Hepatic stellate cell (primary cell): ENCODE measurements at regions not wholly inside any gene's neighbourhood (a gene's known extent, or its start where the extent isn't known, plus 50 kb on each side); places are given as distances from the start of the nearest gene placed in this dataset.

Source experiments
- DNase-seq: peaks from one replicate; pipeline ENCODE4 v3.0.0; 2011; ENCODE audit warnings: low spot score

DNA sequence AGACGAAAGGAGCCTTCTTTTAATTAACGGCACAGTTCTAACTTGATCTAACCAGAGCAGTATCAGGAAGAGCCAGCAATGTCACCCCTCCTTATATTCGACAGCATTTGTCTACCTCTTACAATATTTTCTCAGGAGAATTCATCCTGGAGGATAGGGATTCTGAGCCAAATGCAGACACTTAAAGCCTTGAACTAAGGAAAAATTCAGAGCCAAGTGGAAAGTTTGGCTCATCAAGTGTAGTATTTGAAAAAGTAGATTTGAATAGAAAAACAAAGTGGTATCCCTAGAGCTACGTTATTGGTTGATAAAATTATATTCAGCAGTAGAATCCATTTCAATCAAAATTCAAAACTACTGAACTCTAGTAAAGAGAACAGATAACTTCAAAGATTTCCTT is 732.0 kb upstream of the ADGRL2 start:
- DNase-seq, result no peak

GRCh38 chr1:81053826-81054225 is 746.9 kb upstream of the ADGRL2 start:
- DNase-seq, result no peak

GRCh38 chr1:81052162-81052561 is 748.6 kb upstream of the ADGRL2 start:
- no peak for DNase-seq

- DNase-seq, result no peak
Measured at GRCh38 chr1:81050390-81050789, 750.3 kb upstream of the ADGRL2 start.

- no peak for DNase-seq
Measured at GRCh38 chr1:81044708-81045107, 756.0 kb upstream of the ADGRL2 start.

DNA sequence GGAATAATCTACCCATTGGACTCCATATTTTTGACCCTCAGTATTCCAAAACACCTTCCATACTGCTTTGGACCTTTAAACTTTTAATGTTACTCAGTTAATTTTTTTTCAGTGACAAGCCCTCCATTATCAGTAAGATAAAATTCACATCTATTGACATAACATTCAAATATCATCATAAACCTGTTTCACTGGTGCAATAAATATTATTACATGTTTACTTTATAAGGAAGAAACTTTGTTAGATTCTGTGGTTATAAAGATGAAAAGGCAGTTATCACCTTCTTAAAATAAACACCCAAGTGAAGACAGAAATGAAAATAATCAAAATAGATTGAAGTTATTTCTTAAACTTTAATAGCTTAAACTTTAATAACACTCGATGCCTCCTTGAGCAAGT is 758.5 kb upstream of the ADGRL2 start:
- DNase-seq, result no peak

- no peak for DNase-seq
Measured at GRCh38 chr1:81034291-81034690, 766.4 kb upstream of the ADGRL2 start.

DNA sequence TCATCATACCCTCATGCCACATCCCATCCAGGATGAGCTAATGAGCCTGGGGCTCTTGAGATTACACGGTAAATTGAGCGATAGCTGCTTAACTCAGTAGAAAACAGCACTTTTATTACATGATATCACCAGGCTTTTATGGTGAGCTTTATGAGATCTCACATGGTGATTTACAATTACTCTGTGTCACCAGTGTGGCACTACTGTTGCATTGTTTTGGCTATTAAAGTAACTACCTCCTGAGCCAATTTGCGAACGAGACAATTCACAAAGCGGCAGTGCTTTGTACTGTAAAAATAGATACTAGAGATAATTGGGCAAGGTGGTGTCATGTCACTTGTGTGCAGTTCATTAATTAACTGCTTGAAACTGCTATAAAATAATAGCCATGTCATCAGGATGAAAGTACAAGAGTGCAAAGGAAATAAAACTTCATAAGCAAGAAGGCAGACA is 767.7 kb upstream of the ADGRL2 start:
- DNase-seq, result no peak

DNA sequence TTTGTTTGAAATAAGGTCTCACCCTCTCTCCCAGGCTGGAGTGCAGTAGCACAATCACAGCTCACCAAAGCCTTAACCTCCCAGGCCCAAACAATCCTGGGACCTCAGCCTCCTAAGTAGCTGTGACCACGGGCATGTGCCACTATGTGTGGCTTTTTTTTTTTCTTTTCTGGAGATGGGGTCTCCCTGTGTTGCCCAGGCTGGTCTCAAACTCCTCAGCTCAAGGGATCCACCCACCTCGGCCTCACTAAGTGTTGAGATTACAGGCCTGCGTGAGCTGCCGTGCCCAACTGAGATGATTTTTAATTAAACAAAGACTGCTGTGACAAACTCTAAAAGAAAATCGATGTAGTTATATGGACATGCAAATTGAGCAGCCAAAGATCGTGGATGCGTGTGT is 768.4 kb upstream of the ADGRL2 start:
- no peak for DNase-seq

DNA sequence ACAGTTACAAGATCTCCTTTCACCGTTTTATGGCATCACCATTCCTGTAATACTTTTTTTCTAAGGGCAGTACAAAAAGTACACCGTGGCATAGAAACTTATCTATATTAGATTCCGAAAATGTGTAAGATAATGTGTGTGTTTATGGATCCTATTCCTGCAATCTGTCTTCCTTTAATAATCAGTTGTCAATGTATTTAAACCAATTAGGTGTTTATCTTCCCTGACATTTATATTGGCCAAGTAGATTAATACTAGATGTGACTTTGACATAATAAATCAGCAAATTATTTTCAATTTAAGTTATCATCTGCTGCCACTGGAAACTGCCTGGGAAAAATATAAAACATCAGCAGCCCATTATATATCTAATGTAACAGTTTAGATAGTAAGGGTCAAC is 770.3 kb upstream of the ADGRL2 start:
- no peak for DNase-seq

DNA sequence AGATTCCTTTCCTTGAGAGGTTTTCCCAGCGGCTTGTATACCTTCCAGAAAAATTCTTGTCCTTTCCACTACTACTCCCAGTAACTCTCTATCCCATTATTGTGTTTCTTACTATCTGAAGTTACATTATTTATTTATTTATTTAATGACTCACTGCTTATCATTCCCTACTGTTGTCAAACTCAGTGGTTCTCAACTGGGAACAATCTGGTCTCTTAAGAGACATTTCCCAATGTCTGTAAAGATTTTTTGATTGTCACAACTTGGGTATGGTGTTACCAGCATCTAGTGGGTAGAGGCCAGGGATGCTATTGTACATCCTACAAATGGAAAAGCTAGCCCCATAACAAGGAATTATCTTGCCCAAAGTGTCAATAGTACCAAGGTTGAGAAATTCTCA is 771.5 kb upstream of the ADGRL2 start:
- DNase-seq, result no peak

DNA sequence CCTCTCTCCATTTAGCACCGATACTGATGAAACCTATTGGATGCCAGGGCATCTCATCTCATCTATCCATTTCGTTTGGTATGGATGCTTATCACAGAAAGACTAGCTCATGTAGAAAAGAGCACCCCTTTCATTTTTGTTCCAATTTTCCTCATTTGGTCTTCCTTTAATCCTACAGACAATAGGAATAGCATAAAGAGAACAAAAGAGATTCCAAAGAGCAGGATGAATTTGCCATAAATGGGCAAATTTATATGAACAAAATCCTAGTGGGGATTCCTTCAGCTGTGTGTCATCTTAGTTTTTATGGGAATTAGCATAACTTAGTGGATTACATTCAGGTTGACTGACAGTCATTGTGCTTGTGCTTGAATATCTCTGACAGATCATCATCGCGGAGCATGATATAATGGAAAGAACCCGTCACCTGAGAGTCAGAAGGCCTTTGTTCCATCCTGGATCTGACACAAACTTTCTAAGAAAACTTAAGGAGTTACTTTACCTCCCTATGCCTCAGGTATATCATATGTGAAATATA is 777.5 kb upstream of the ADGRL2 start:
- DNase-seq, result no peak

GRCh38 chr1:81021134-81021533 is 779.6 kb upstream of the ADGRL2 start:
- DNase-seq, result no peak

- DNase-seq, result no peak
Measured at GRCh38 chr1:81020506-81020905, 780.2 kb upstream of the ADGRL2 start.

DNA sequence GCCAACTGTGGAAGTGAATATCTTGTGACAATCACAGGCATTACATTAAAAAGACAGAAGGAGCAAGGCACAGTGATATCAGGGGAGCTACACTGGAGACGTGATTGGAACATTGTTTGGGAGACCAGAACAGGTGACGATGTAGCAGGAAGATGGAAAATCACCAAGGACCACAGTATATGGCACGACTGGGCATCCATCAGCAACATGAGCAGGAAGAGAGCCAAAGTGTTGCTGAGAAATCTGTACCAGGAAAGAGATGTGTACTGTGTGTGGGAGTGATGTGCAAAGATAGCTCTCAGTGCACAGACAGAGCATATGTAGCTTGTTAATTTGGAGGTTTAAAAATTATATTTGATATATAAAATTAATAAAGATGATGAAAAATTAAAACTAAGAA is 790.6 kb upstream of the ADGRL2 start:
- no peak for DNase-seq

GRCh38 chr1:81008293-81008692 is 792.4 kb upstream of the ADGRL2 start:
- no peak for DNase-seq

DNA sequence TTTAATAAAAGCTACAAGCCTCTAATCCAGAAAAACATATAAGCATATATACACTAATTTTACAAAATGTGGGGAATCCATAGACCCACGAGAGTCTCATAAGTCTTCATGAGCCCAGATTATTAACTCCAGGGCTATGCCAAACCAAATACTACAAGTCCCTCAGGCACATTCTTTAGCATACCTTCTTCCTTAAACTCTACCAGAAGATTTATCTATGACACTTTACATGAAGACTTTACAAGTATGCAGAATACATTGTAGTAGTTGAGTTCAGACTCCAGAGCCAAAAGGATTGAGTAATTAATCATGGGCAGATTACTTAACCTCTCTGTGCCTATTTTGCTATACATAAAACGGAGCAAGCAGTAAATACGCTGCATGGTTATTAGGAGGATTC is 793.7 kb upstream of the ADGRL2 start:
- DNase-seq, result no peak

DNA sequence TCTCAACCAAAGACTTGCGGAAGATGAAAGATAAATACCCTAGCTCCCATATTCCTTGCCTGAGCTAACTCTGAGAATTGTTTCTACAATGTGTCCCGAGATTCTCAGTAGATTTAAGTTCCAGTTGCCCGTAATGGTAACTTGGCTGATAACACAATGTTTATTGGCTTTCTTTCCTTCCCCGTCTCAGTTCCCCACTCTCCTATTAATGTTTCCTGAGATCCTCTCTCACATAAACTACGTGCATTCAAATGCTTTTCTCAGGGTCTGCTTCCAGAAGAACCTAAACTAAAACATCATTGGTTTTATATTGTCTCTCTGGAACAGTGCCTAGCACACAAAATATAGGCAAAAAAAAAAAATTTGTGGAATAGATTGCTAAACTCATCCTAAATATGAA is 794.2 kb upstream of the ADGRL2 start:
- DNase-seq, result no peak

GRCh38 chr1:81004011-81004410 is 796.7 kb upstream of the ADGRL2 start:
- no peak for DNase-seq

- DNase-seq, result no peak
Measured at GRCh38 chr1:80994934-80995333, 805.8 kb upstream of the ADGRL2 start.

GRCh38 chr1:80994038-80994437 is 806.7 kb upstream of the ADGRL2 start:
- no peak for DNase-seq

DNA sequence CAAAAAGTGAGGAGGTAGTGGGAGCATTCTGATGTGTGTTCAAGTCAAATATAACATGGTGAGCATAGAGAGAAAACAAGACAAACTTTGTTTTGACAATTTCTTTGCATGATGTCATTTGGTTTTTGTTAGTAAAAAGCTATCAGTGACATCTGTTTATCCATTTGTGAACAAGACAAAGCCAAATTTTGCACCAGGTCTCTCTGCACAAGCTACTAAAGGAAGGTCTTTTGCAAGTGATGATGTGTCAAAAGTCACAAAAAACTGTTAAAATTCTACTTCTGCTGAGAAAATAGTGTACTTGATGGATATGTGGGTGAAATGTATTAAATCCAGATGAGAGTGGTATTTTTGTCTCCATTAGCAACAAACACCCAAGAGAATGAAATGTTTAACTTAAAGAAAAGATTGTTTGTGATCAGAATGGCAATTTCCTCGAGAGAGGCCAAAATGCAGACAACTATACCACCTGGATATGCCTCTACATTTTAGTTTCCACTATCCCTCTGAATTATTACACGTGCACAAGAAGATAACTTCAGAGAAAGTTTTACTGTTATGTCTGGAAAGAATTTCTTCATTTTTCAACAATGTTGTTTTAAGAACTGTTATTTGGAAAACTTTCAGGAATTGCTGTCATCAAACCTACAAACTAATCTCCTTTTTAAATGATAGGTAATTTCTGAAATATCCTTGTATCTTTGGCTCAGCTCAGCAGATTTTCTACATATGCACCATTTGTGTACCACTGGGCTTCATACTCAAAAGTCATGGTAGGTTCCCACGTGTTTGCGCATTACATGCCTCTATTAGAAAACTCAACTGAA is 807.4 kb upstream of the ADGRL2 start:
- no peak for DNase-seq

DNA sequence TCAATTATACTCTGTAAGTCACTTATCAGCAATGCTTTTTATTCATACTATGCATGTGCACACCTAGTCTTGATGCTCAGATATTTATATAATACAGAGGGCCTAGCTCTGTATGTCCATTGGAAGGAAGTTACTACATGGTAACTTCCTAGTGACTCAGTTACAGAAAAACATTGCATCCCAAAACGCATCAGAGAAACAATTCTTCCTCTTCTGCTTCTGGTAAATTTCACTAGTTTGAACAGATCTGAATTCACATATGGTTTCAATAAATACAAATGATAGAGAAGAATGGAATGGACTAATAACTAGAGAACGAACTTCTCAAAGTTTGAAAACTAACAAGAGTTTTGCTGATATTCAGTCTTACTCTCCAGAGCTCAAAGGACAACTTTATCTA is 811.3 kb upstream of the ADGRL2 start:
- no peak for DNase-seq

GRCh38 chr1:80988926-80989325 is 811.8 kb upstream of the ADGRL2 start:
- no peak for DNase-seq
